Brain microvascular endothelial cell (primary cell): ENCODE measurements at regions not wholly inside any gene's neighbourhood (a gene's known extent, or its start where the extent isn't known, plus 50 kb on each side); places are given as distances from the start of the nearest gene placed in this dataset.

Experiments used
- DNase-seq: peaks from one replicate; pipeline ENCODE4 v3.0.0-alpha.2; 2020
- H3K27ac ChIP-seq: fragments of 250-450 bp; sonication (Bioruptor Pico); 2 replicates; pipeline ENCODE4 v1.5.1; 2020; ENCODE audit warnings: mild to moderate bottlenecking, moderate library complexity
- H3K27me3 ChIP-seq: fragments of 250-450 bp; sonication (Bioruptor Pico); replicated peaks from 2 replicates; pipeline ENCODE4 v1.5.1; 2020; ENCODE audit warnings: mild to moderate bottlenecking
- H3K36me3 ChIP-seq: fragments of 250-450 bp; sonication (Bioruptor Pico); replicated peaks from 2 replicates; pipeline ENCODE4 v1.5.1; 2020; ENCODE audit warnings: mild to moderate bottlenecking
- H3K4me3 ChIP-seq: 2 replicates; pipeline ENCODE4 v1.5.1; 2011; ENCODE audit warnings: low read depth, mild to moderate bottlenecking, control low read depth, low read length, moderate library complexity
- CTCF ChIP-seq: IDR thresholded peaks from 2 replicates; pipeline ENCODE4 v1.5.1; 2011; ENCODE audit warnings: low read depth, mild to moderate bottlenecking, moderate library complexity, low read length, control low read depth, inconsistent platforms; ENCODE audit errors: missing control alignments
- in situ Hi-C: cut with HindIII; loops from 2 replicates; pipeline ENCODE4 v1.10.0; 2017; ENCODE audit warnings: low sequenced_read_pairs, low pct_ligation_motif_present

- H3K27ac ChIP-seq = no peak overlapping the region
- no peaks in the 10 kb centered on the region for H3K27me3 ChIP-seq
- in situ Hi-C loops = no loop called here
- no peak for DNase-seq
- H3K36me3 ChIP-seq = no peaks in the 10 kb centered on the region
- no peak for TF ChIP-seq CTCF
- H3K4me3 ChIP-seq = no peak overlapping the region
Measured at GRCh38 chr6:165913676-165914570, 250.9 kb upstream of the PDE10A start.

GRCh38 chr6:165910184-165910966, 247.3 kb upstream of the PDE10A start:
- peak; percentile 36 for DNase-seq
- Histone ChIP-seq H3K27ac (no peak overlapping the region), H3K27me3 (no peaks in the 10 kb centered on the region), H3K36me3 (no peaks in the 10 kb centered on the region), H3K4me3 (no peak overlapping the region)
- in situ Hi-C loops = no loop called here
- no peak for TF ChIP-seq CTCF

- in situ Hi-C loops = no loop called here
- no peak overlapping the region for H3K4me3 ChIP-seq
- H3K27me3 ChIP-seq = no peaks in the 10 kb centered on the region
- DNase-seq = no peak
- H3K36me3 ChIP-seq = no peaks in the 10 kb centered on the region
- no peak for TF ChIP-seq CTCF
- no peak overlapping the region for H3K27ac ChIP-seq
Measured at GRCh38 chr6:165906736-165907135, 243.7 kb upstream of the PDE10A start.

- TF ChIP-seq CTCF = no peak
- no peaks in the 10 kb centered on the region for H3K27me3 ChIP-seq
- in situ Hi-C loops = no loop called here
- H3K4me3 ChIP-seq = no peak overlapping the region
- no peaks in the 10 kb centered on the region for H3K36me3 ChIP-seq
- DNase-seq = no peak
- H3K27ac ChIP-seq = no peak overlapping the region
Measured at GRCh38 chr6:165905744-165906143, 242.7 kb upstream of the PDE10A start.

- no peaks in the 10 kb centered on the region for H3K27me3 ChIP-seq
- no peaks in the 10 kb centered on the region for H3K36me3 ChIP-seq
- H3K27ac ChIP-seq = no peak overlapping the region
- no peak for DNase-seq
- in situ Hi-C loops = no loop called here
- no peak for TF ChIP-seq CTCF
- no peak overlapping the region for H3K4me3 ChIP-seq
Measured at GRCh38 chr6:165900970-165901369, 237.9 kb upstream of the PDE10A start.
